Glomerular visceral epithelial cell (primary cell): ENCODE measurements at regions not wholly inside any gene's neighbourhood (a gene's known extent, or its start where the extent isn't known, plus 50 kb on each side); places are given as distances from the start of the nearest gene placed in this dataset.
"Not testable (repeated sequence)": the region's sequence is repeated elsewhere in the genome, so short reads cannot be mapped to it uniquely, and the experiment has no call there.

ENCODE experiments used
- DNase-seq: peaks from one replicate; pipeline ENCODE4 v3.0.0-alpha.2; 2016; ENCODE audit errors: extremely low spot score

DNA sequence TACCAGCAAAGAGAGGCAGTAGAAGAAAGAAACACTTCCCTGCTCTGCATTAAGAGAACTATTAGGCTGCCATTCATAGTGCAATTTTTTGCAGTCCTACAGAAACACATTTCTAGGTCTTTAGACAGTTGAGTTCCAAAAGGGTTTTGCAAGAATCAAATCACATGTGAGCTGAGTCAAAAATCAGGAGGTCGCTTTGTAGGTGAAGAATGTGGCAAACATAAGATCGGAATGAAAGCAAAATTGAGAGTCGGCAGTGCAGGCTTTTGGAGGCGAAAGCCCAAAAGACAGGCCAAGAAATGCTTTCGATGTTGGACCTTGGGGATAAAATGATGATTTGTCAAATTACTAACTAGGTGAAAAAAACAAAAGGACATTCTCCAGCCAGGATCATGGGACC lies 213.5 kb upstream of the NRIP1 start:
- no peak for DNase-seq

DNA sequence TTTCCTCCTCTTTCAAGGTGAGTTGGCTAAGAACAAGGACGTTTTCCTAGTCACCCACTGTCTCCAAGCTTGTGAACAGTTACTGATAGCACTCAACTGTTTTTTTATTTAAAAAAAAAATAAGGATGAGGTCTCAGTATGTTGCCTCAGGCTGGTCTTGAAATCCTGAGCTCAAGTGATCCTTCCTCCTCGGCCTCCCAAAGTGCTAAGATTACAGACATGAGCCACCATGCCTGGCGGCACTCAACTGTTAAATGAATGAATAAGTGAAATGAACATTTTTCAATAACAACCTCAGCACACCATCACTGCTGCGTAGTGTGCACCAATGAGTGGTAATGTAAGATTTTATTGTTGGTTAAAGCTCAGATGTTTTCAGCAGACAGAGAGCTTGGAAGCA lies 214.1 kb upstream of the NRIP1 start:
- no peak for DNase-seq

DNA sequence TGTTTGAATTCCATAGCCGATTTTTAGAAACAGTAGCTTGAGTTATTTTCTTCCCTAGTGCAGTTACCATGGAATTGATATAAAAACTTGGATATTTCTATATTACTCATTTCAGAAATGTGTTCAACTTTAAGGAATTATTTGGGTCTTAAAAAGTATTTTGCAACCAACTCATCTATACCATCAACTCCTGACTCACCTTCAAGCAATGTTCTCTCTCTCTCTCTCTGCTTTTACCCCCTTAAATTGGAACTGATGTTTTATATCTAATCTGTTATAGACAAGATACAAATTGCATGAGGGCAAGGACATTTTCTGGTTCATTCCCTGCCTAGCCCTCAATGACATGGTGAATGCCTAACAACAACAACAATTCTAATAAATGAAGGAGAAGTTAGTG lies 214.7 kb upstream of the NRIP1 start:
- DNase-seq, result no peak

DNA sequence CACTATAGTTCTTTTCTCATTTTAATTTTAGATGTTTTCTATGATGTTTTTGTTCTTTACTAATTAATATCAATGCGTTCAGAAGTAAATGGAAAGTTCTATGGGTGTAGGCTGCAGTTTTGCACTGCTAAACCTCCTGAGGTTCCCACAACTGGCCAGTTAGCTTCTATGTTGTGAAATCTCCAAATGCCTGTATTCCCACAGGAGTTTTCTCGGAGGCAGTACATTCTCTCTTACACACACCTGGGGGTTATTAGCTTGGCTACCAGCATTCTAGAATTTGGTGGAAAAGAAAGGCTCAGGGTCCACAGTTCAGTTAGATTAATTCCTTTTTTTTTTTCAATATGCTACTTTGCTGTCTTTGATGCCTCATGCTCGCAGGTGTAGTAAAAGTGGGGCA lies 216.9 kb upstream of the NRIP1 start:
- DNase-seq, result no peak

DNA sequence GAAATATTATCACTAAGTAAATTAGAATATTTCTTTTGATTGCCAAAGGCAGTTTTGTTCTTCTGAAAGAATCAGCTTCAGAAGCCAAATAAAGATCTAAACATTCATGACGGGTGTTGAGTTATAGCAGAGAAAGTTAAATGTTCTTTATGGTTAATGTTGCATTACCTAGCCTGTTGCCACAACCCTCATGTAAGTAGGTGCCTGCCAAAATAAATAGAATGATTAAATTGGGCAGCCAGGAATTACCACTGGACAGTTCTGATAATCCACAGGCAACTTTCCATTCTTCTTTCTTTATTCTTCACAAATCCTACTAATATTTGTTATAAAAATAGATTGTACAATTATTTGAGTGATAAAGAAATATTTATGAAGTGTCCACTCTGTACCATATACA lies 217.9 kb upstream of the NRIP1 start:
- peak; percentile 20 for DNase-seq

DNA sequence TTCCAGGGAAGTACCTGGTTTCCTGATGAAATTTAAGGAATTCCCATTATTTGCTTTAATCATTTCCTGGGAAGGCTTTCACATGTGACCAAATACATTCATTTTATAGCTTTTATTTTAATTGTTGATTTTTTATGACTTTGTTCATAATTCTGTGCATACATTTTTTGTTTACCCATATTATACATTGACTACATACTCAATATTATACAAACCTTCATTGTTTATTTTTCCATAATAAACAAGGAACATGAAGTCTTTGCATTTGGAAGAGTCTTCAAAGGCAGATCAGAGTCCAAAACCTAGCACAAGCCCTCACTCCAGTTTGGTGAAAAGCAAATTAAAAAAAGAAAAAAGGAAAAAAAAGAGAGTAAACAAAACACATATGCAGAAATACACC lies 218.3 kb upstream of the NRIP1 start:
- DNase-seq, result no peak

DNA sequence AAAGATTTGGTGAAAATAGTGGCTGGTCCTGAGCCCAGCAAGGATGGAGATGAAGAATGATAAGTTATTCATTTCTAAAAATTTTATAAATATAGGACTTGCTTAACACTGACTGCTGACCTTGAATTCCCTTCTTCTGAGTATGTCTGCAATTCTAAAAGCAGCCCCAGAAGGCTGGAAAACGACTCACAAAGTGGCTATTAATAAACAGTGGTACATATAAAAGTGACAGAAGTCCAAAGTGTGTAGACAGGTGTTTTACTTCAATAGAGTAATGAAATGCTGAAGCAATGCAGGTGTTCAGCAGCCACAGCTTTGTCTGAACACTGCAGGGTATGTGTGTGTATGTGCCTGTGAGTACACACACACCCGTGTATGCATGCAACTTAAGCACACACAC lies 219.0 kb upstream of the NRIP1 start:
- no peak for DNase-seq

DNA sequence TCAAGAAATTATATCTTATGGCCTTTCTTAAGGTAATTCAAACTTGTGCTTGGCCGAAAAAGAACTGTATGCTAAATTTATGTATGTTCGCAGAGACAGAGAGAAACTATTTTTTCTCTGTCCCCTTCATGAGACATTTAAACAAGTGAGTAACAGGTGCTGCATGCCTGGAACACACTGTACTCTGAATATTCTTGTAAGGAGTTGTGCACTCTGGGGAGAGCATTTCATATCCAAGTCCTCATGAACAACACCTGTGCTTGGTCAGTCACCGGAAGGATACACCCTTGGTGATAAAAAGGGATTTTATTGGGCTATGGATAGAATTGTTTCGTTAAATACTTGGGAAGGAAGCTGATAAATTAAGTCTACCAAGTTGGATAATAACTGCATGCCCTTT lies 220.8 kb upstream of the NRIP1 start:
- DNase-seq, result no peak

DNA sequence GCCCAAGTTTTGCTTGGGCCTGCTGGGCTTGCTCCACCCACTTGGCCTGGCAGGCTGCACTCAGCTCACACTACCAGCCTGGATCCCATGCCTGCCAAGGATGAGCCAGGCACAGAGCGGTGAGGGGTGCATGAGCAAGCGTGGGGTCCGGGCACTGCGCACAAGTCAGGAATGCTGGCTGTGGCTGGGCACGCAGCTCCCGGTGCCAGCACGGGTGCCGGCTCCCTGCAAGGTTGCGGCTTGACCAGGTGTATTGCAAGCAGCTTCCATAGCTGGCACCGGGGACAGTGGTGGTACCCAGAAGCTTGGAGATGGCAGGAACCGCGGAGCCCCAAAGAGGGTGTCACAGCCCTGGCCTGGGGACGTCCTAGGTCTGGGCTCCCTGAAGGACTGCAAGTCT lies 224.4 kb upstream of the NRIP1 start:
- DNase-seq, result no peak

DNA sequence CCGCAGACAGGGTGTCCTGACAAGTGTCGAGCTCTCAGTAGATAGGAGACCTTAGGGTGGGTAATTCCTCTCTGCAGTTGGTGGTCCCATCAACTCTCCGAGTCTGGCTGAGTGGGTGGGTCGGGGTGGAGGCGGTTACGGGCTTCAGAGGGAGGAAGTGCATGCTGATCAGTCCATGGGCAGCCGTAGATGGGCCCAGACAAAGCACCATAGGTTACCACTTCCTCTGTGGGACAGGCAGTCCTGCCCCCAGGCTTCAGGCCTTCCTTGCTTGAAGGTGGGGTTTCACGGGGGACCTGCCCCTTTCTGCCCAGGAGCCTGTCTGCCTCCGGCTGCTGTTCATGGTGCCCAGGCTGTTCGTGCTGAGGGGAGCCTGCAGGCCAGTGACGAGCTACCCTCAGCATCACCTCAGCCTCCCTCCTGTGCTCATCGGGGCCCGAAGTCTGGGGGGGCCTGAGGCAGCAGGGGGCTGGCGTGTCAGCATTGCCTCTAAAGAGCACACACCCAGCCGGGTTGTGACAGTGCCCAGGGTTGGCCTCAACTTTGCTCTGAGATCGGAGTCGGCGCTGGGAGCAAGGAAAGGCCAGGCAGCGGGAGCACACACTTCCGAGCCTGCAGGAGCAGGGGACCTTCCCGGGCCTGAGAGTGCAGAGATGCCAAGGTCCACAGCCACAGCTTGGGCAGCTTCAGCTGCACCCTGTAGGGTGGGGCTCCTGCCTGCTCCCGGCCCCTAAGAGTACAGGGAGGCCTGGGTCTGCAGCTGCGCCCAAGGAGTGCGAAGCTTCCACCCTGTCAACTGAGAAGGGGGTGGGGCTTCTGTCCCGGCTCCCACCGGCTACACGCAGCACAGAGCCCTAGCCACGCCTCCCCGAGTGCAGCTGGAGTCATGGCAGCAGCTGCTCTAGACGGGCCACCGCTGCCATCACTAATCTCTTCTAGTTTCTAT lies 225.4 kb upstream of the NRIP1 start:
- no peak for DNase-seq

DNA sequence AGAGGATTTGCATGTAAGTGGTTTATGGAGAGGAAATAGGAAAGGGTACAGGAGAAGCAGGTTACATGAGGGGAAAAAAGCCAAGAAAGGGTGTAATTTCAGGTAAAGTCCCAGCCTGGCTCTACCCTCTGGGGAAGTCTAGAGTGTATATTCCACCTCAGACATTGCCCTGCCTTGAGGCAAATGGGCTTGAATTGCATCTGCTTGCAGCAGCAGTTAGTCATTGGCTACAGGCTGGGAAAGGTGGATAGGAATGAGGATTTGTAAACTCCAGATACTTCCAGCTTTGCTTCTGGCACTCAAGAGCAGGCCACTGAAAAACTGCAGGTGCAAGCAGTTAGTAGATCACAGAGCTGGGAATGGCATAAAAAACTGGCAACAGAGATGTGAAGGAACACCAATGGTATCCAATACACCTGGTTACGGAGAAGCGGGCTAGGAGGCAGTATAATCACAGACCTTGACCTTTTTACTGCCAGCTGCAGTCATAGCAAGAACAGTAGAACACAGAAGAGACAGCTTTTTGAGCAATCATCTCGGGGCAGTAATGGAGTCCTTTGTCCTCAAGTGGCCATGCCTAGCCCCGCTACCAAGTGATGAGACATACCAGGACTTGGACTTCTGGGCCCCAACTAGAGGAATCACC lies 226.9 kb upstream of the NRIP1 start:
- no peak for DNase-seq

DNA sequence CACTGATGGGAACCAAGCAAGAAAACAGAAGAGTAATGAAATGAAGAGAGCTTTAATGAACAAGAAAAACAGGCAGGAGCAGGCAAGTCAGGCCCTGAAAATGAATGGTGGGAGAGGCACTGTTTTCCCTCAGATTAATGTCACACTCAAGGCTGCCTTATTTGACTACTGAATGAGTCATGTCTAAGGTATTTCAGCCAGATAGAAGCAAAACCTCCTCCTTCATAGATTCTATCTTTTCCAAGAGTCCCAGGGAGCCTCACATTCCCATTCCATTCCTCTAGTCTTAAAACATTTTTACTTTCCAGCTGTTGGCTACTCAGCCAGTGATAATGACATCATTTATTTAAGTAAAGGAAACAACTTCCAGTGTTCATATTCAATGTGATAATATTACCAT lies 228.4 kb upstream of the NRIP1 start:
- DNase-seq, result peak; percentile 82

DNA sequence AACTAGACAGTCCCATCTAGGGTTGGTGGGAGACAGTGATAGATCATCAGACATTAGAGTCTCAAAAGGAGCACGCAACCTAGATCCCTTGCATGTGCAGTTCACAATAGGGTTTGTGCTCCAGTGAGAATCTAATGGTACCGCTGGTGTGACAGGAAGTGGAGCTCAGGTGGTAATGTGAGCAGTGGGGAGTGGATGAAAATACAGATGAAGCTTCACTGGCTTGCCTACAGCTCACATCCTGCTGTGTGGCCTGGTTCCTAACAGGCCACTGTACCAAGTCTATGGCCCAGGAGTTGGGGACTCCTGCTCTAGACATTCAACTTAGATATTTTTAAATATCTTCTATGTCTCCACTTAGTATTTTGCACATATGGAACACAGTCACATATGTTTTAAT lies 231.1 kb upstream of the NRIP1 start:
- no peak for DNase-seq

DNA sequence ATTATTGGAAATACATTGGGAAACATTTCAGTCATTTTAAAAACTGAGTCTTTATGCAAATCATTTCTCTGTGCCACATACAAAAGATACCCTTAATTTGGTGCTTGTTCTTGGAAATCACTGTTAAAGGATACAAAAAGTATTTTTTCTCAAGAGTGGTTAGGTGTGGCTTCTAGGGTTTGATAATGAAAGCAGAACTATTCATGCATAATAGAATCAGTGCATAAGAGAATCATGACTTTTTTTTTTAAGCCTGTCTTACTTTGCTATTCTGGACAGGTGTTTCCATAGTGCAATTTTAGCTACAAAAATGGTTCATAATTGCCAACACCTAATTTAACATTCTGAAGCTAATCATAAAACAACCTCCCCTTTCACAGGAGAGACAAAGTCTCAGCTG lies 233.0 kb upstream of the NRIP1 start:
- no peak for DNase-seq

DNA sequence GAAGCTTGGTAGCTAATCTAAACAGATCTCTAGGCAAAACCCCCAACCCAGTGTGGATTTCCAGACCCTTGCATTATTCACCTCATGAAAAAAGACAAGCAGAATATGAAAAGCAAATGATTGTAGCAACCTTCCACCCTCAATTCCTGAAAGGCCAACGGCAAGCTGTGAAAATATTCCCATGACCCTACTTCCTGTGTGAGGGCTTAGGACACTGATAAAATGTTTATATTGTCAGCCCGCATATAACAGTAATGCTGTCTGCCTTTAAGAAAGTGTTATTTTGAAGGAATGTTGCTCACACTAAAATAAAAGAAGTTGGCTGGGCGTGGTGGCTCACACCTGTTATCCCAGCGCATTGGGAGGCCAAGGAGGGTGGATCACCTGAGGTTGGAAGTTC lies 233.5 kb upstream of the NRIP1 start:
- no peak for DNase-seq

DNA sequence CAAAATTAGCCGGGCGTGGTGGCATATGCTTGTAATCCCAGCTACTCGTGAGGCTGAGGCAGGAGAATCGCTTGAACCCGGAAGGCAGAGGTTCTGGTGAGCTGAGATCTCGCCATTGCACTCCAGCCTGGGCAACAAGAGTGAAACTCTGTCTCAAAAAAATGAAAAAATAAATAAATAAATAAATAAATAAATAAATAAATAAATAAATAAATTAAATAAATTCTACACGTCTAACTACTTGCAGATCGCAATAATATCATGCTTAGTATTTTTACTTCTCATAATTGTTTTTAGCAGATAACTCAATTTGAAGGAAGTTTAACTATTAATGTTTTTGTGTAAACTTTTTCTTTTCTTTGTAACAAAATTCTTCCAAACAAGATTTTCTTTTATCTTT lies 234.0 kb upstream of the NRIP1 start:
- DNase-seq, result not testable (repeated sequence)

DNA sequence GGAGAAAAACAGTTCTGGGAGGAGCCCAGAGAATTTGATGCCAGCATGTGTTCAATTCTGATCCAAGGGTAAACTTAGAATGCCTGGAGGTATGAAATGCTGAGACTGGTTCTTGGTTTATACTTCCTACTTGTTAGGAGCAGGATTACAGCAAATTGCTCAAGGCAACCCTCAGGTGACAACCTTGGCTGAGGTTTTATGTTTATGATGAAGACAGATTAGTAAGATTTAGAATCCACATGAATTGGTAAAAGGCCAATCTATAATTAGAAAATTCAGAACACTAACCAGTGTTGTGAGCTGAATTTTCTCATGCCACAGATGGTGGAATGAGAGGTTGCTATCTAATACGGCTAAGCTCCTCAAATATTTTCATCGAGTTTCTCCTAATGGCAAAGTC lies 235.3 kb upstream of the NRIP1 start:
- no peak for DNase-seq

DNA sequence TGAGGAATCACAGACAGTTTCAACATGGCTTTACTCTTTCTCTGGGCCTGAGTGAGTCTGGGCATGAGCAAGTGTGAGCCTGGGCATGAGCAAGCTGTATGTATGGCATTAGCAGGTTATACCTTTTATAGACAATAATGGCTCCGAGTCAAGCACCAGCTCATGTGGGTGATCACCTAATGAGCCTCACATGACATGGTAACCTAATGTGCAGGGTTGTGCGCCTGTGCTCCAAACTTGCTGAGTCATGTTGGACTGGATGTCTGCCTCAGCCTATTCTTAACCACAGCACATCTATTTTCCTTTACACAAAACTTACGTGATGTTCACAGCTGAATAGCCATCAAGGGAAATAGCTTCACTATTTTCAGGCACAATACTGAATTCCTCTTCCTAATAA lies 236.2 kb upstream of the NRIP1 start:
- DNase-seq, result no peak

DNA sequence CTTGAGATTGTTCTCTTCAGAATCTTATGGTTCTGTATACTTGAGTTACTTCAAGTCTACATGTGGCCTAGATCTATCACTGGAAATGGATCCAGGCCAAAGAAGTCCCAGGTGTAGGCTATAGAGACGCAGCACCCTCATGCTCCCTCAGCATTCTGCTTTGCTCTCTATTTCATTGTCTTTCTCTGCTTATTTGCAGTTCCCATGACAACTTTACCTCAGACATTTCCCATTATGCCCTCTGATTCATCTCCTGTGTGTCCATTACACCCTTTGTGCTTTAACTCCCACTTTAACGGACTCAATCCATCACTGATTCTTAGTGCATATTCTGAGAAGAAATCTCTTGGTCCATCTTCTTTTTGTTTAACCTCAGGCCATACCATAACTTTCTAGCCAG lies 236.9 kb upstream of the NRIP1 start:
- no peak for DNase-seq

DNA sequence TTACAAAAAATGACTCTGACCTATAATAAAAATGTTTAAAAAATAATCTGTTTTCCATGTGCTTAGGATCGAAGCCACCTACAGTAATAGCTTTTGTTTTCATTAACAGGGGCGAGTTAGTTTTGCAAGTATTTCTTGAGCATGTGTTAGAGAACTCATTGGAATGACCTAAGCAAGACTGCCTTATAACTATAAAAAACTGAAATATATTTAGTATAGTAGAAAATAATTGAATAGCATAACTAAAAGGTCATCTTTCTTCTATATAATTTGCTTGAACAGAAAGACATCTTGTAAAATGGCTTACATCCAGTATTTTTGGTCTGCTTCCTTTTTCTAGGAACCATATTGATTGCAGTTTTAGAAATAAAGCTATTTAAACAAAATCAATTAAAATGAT lies 241.5 kb upstream of the NRIP1 start:
- DNase-seq, result no peak

DNA sequence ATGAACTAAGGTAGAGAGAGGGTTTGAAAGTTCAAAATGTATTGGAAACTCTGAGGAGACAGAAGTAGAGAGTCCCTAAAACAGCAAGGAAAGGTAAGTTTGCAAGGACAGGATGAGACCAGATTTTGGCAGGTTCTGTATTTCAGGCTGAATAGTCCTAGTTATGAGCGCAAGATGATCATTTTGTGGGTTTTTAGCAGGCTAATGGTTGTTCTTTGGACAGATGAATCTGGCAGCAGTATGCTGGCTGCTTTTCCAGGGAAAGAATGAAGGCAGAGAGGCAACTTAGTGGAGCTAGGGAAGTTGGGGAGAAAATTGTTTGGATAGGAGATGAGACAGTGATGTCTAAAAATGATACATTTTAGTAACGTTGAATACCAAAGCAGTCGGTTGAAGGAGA lies 243.5 kb upstream of the NRIP1 start:
- DNase-seq, result no peak

DNA sequence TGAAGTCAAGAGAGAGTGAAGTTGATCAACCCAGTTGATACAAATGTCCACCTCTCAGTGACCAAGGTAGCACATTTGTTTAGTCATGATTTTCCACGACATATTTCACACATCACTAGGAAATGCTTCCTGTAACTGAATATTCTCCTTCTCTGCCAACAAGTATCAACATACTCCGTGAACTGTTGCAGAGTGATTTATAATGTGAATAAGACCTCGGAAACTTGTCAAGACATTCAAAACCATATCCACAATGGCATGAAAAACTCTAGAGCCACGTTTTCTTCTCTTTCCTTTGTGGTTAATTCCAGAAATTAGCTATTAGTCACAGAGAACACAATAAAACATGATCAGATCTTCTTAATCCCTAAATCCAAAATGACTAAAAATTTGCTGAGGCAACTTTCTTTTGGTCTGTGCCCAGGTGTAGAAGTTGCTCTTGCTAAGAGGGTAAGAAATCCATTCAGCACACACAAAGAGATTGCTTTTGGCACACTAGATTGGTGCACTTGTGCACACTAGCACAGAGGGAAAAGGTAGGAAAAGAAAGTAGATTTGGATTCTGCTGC lies 244.3 kb upstream of the NRIP1 start:
- DNase-seq, result no peak

DNA sequence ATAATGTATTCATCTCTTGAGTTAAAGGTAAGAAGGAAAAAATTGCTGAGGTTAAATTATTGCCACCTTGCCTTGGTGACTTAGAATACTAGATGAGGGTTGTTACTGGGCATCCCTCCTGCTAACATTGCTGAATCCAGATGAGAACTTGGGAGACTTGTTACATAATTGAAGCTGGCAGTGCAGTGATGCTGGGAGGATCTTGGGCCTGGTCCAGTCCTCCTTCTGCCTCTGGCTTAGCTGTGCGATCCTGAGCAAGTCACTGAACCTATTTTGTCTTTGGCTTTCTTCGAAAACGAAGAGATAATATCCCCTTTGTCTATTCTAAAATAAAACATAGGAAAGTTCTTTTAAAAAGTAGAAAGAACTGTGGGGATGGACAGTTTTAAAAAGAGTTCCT lies 244.9 kb upstream of the NRIP1 start:
- DNase-seq, result no peak
